Fibroblast of skin of scalp (primary cell): ENCODE measurements at regions not wholly inside any gene's neighbourhood (a gene's known extent, or its start where the extent isn't known, plus 50 kb on each side); places are given as distances from the start of the nearest gene placed in this dataset.
"Not testable (repeated sequence)": the region's sequence is repeated elsewhere in the genome, so short reads cannot be mapped to it uniquely, and the experiment has no call there.

Experiments used
- DNase-seq: peaks from one replicate; pipeline ENCODE4 v3.0.0-alpha.2; 2013

- DNase-seq: no peak
These were observed 98.1 kb upstream of the SPOPL start for GRCh38 chr2:138403431-138403927.

- no peak for DNase-seq
These were observed 87.6 kb upstream of the SPOPL start for GRCh38 chr2:138414014-138414413.

GRCh38 chr2:138415985-138416384 is 85.6 kb upstream of the SPOPL start:
- DNase-seq: no peak

GRCh38 chr2:138418453-138418852 is 83.1 kb upstream of the SPOPL start:
- DNase-seq: no peak

GRCh38 chr2:138421315-138421970 is 80.1 kb upstream of the SPOPL start:
- peak; percentile 9 for DNase-seq

GRCh38 chr2:138421971-138422335 is 79.6 kb upstream of the SPOPL start:
- DNase-seq: peak; percentile 77

- no peak for DNase-seq
These were observed 78.4 kb upstream of the SPOPL start for GRCh38 chr2:138423198-138423597.

- DNase-seq: no peak
These were observed 77.8 kb upstream of the SPOPL start for GRCh38 chr2:138423745-138424144.

GRCh38 chr2:138424436-138425140 is 77.0 kb upstream of the SPOPL start:
- no peak for DNase-seq

- DNase-seq: not testable (repeated sequence)
These were observed 75.5 kb upstream of the SPOPL start for GRCh38 chr2:138426116-138426515.

GRCh38 chr2:138428710-138429440 is 72.7 kb upstream of the SPOPL start:
- no peak for DNase-seq

GRCh38 chr2:138430181-138430580 is 71.4 kb upstream of the SPOPL start:
- no peak for DNase-seq

- peak; percentile 5 for DNase-seq
These were observed 68.6 kb upstream of the SPOPL start for GRCh38 chr2:138432971-138433370.

- no peak for DNase-seq
These were observed 67.3 kb upstream of the SPOPL start for GRCh38 chr2:138433995-138434951.

GRCh38 chr2:138435701-138436100 is 65.9 kb upstream of the SPOPL start:
- no peak for DNase-seq

GRCh38 chr2:138439733-138440132 is 61.8 kb upstream of the SPOPL start:
- no peak for DNase-seq

GRCh38 chr2:138440759-138441158 is 60.8 kb upstream of the SPOPL start:
- DNase-seq: no peak

- no peak for DNase-seq
These were observed 59.7 kb upstream of the SPOPL start for GRCh38 chr2:138441916-138442315.

GRCh38 chr2:138444411-138444810 is 57.2 kb upstream of the SPOPL start:
- no peak for DNase-seq

- no peak for DNase-seq
These were observed 56.3 kb upstream of the SPOPL start for GRCh38 chr2:138445227-138445626.

GRCh38 chr2:138446043-138446442 is 55.5 kb upstream of the SPOPL start:
- no peak for DNase-seq

GRCh38 chr2:138447889-138448570 is 53.5 kb upstream of the SPOPL start:
- DNase-seq: no peak
